Body of pancreas (tissue), 4 donors: ENCODE measurements at regions not wholly inside any gene's neighbourhood (a gene's known extent, or its start where the extent isn't known, plus 50 kb on each side); places are given as distances from the start of the nearest gene placed in this dataset.

Experiments
- POLR2A ChIP-seq, 3 donors: fragments of 450-650 bp; IDR thresholded peaks; one replicate each; pipeline ENCODE4 v1.6.1; 2016; ENCODE audit warnings: antibody characterized with exemption in 3 of 3, mild to moderate bottlenecking in 2 of 3
- TF ChIP-seq, protein P1 (sequence below), 7 experiments: fragments of 450-650 bp in 4 of 7; fragments of 200-600 bp in 3 of 7; sonication (generic) in 3 of 7; IDR thresholded peaks; one replicate each; pipeline ENCODE4 v1.5.1; 2016 to 2019; ENCODE audit warnings: antibody characterized with exemption in 7 of 7

GRCh38 chr22:27578937-27579617, 222.5 kb downstream of the MN1 start:
- TF ChIP-seq POLR2A (IDR thresholded peaks at IDR 0.05), result no peak
- TF ChIP-seq, protein P1, sequence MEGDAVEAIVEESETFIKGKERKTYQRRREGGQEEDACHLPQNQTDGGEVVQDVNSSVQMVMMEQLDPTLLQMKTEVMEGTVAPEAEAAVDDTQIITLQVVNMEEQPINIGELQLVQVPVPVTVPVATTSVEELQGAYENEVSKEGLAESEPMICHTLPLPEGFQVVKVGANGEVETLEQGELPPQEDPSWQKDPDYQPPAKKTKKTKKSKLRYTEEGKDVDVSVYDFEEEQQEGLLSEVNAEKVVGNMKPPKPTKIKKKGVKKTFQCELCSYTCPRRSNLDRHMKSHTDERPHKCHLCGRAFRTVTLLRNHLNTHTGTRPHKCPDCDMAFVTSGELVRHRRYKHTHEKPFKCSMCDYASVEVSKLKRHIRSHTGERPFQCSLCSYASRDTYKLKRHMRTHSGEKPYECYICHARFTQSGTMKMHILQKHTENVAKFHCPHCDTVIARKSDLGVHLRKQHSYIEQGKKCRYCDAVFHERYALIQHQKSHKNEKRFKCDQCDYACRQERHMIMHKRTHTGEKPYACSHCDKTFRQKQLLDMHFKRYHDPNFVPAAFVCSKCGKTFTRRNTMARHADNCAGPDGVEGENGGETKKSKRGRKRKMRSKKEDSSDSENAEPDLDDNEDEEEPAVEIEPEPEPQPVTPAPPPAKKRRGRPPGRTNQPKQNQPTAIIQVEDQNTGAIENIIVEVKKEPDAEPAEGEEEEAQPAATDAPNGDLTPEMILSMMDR (IDR thresholded peaks at IDR 0.05), result no peak
